ENCODE measurements at regions not wholly inside any gene's neighbourhood (a gene's known extent, or its start where the extent isn't known, plus 50 kb on each side); places are given as distances from the start of the nearest gene placed in this dataset.
"Not testable (repeated sequence)": the region's sequence is repeated elsewhere in the genome, so short reads cannot be mapped to it uniquely, and the experiment has no call there.

- Histone ChIP-seq H3K36me3 (no peaks in the 10 kb centered on the region), H3K4me1 (no peaks in the 10 kb centered on the region), H3K9me3 (no peaks in the 10 kb centered on the region), H3K4me3 (no peak overlapping the region), H3K27ac (no peak overlapping the region), H3K27me3 (no peaks in the 10 kb centered on the region)
- TF ChIP-seq CTCF (IDR thresholded peaks at IDR 0.05) = no peak
- no peak for DNase-seq (ENCODE audit: low spot score in 2 of 2)
- intact Hi-C loops (cut with DNase I) = no loop called here
Observed at GRCh38 chr10:31215052-31215451, 104.0 kb upstream of the ZEB1 start.

GRCh38 chr10:31219306-31219705 lies 99.7 kb upstream of the ZEB1 start:
- TF ChIP-seq CTCF (IDR thresholded peaks at IDR 0.05) = no peak
- no peaks in the 10 kb centered on the region for H3K36me3 ChIP-seq
- no peak overlapping the region for H3K27ac ChIP-seq
- DNase-seq (ENCODE audit: low spot score in 2 of 2) = no peak
- no peaks in the 10 kb centered on the region for H3K4me1 ChIP-seq
- H3K9me3 ChIP-seq = no peaks in the 10 kb centered on the region
- intact Hi-C loops (cut with DNase I) = no loop called here
- H3K27me3 ChIP-seq = no peaks in the 10 kb centered on the region
- H3K4me3 ChIP-seq = no peak overlapping the region

GRCh38 chr10:31228780-31229179 lies 90.2 kb upstream of the ZEB1 start:
- intact Hi-C loops (cut with DNase I); H3K27me3 ChIP-seq; H3K9me3 ChIP-seq; H3K4me1 ChIP-seq; H3K36me3 ChIP-seq; H3K27ac ChIP-seq; H3K4me3 ChIP-seq; DNase-seq (ENCODE audit: low spot score in 2 of 2): not testable (repeated sequence)

- H3K4me3 ChIP-seq = no peak overlapping the region
- H3K36me3 ChIP-seq = no peaks in the 10 kb centered on the region
- intact Hi-C loops (cut with DNase I) = no loop called here
- no peaks in the 10 kb centered on the region for H3K4me1 ChIP-seq
- H3K27ac ChIP-seq = no peak overlapping the region
- no peaks in the 10 kb centered on the region for H3K27me3 ChIP-seq
- H3K9me3 ChIP-seq = peaks cover 0 to 11% of the 10 kb centered on the region in 2 donors
- no peak for DNase-seq (ENCODE audit: low spot score in 2 of 2)
- no peak for TF ChIP-seq CTCF (IDR thresholded peaks at IDR 0.05)
Observed at GRCh38 chr10:31239961-31240360, 79.1 kb upstream of the ZEB1 start.

GRCh38 chr10:31242902-31243301 lies 76.1 kb upstream of the ZEB1 start:
- peak in 1 of 2 donors; percentile 65 for DNase-seq (ENCODE audit: low spot score in 2 of 2)
- Histone ChIP-seq H3K36me3 (no peaks in the 10 kb centered on the region), H3K4me1 (no peaks in the 10 kb centered on the region), H3K27ac (no peak overlapping the region), H3K4me3 (no peak overlapping the region), H3K27me3 (no peaks in the 10 kb centered on the region), H3K9me3 (no peaks in the 10 kb centered on the region)
- no peak for TF ChIP-seq CTCF (IDR thresholded peaks at IDR 0.05)
- intact Hi-C loops (cut with DNase I) = no loop called here

GRCh38 chr10:31251118-31251517 lies 67.9 kb upstream of the ZEB1 start:
- DNase-seq (ENCODE audit: low spot score in 2 of 2); H3K27ac ChIP-seq; H3K27me3 ChIP-seq; intact Hi-C loops (cut with DNase I); H3K4me3 ChIP-seq; H3K4me1 ChIP-seq; H3K36me3 ChIP-seq; H3K9me3 ChIP-seq: not testable (repeated sequence)

- intact Hi-C loops (cut with DNase I) = no loop called here
- no peaks in the 10 kb centered on the region for H3K27me3 ChIP-seq
- DNase-seq (ENCODE audit: low spot score in 2 of 2) = no peak
- TF ChIP-seq CTCF (IDR thresholded peaks at IDR 0.05) = no peak
- peaks cover 0 to 3% of the 10 kb centered on the region in 2 donors for H3K9me3 ChIP-seq
- H3K27ac ChIP-seq = no peak overlapping the region
- no peaks in the 10 kb centered on the region for H3K36me3 ChIP-seq
- no peaks in the 10 kb centered on the region for H3K4me1 ChIP-seq
- H3K4me3 ChIP-seq = no peak overlapping the region
Observed at GRCh38 chr10:31253237-31253636, 65.8 kb upstream of the ZEB1 start.

Data from ascending aorta (tissue), 2 donors.